HCT116 (cell line): ENCODE measurements at regions not wholly inside any gene's neighbourhood (a gene's known extent, or its start where the extent isn't known, plus 50 kb on each side); places are given as distances from the start of the nearest gene placed in this dataset.

Source experiments
- ATAC-seq: fragments of 200-7000 bp; cut with Tn5 transposase; 2 replicates; pipeline ENCODE4 v1.9.1; 2020; ENCODE audit warnings: mild to moderate bottlenecking, moderate library complexity
- BruUV-seq: library from RNA; stranded (reverse); fragments of 400-500 nt; replicated peaks from 2 replicates; lab custom pipeline; 2021; lab: Mats Ljungman, UMichigan
- CTCF ChIA-PET: fragments of 300-600 bp; sonication (Branson Sonifier 250); formaldehyde crosslinking; loops from one replicate; lab custom pipeline; 2021; ENCODE audit warnings: antibody characterized with exemption; lab: Charles Lee
- POLR2A ChIA-PET: fragments of 300-600, 350-600 bp; sonication (Branson Sonifier 250); formaldehyde crosslinking; loops from one replicate; lab custom pipeline; 2021; ENCODE audit warnings: antibody characterized with exemption; lab: Charles Lee
- RAD21 ChIA-PET, 2 experiments: fragments of 300-600 bp; sonication (Branson Sonifier 250); formaldehyde crosslinking; loops; one replicate each; lab custom pipeline; 2023; ENCODE audit warnings: low total read pairs in 2 of 2; ENCODE audit not compliant: uncharacterized antibody in 2 of 2, unreplicated experiment in 2 of 2, low non-redundant PET in 1 of 2; lab: Charles Lee
- DNase-seq: peaks from one replicate; pipeline ENCODE4 v3.0.0-alpha.2; 2010; ENCODE audit warnings: low read depth, low spot score
- H2AFZ ChIP-seq: fragments of 200-600 bp; shearing (Covaris generic), sonication (generic); 2 replicates; pipeline ENCODE4 v1.6.1; 2017; ENCODE audit warnings: low read depth, mixed run types, mixed read lengths, antibody characterized with exemption, low read length; ENCODE audit not compliant: poor library complexity, severe bottlenecking
- H3K27ac ChIP-seq: 2 replicates; pipeline ENCODE4 v1.5.1; 2012; ENCODE audit warnings: low read depth, low read length
- H3K27me3 ChIP-seq: fragments of 200-600 bp; sonication (generic); 2 replicates; pipeline ENCODE4 v1.6.1; 2016; ENCODE audit warnings: mixed run types, low read length, mixed read lengths; ENCODE audit not compliant: insufficient read depth
- H3K36me3 ChIP-seq, 2 experiments: fragments of 200-500 bp in 1 of 2; fragments of 200-600 bp in 1 of 2; sonication (Bioruptor generic) in 1 of 2; sonication (generic) in 1 of 2; 2 replicates each; pipeline versions ENCODE4 v1.5.1 to v1.6.1; 2014 to 2016; ENCODE audit warnings: low read length in 2 of 2, inconsistent platforms in 1 of 2, mixed read lengths in 1 of 2, mixed run types in 1 of 2; ENCODE audit not compliant: insufficient read depth in 2 of 2, control insufficient read depth in 1 of 2
- H3K4me1 ChIP-seq, 2 experiments: fragments of 200-600 bp in 1 of 2; sonication (generic) in 1 of 2; 2 replicates each; pipeline versions ENCODE4 v1.5.1 to v1.6.1; 2012 to 2017; ENCODE audit warnings: low read length in 2 of 2, inconsistent platforms in 1 of 2, mild to moderate bottlenecking in 1 of 2, mixed read lengths in 1 of 2, mixed run types in 1 of 2, moderate library complexity in 1 of 2; ENCODE audit not compliant: insufficient read depth in 2 of 2, control insufficient read depth in 1 of 2
- H3K4me2 ChIP-seq: fragments of 200-600 bp; sonication (generic); 2 replicates; pipeline ENCODE4 v1.6.1; 2017; ENCODE audit warnings: mixed run types, low read length, mixed read lengths
- H3K4me3 ChIP-seq, 2 experiments: fragments of 200-600 bp in 1 of 2; sonication (generic) in 1 of 2; replicated peaks in 1 of 2; 2 replicates each; pipeline ENCODE4 v1.5.1; 2011 to 2016; ENCODE audit warnings: low read length in 2 of 2, control low read depth in 1 of 2, low read depth in 1 of 2, mild to moderate bottlenecking in 1 of 2, mixed read lengths in 1 of 2, mixed run types in 1 of 2
- H3K79me2 ChIP-seq: fragments of 200-600 bp; sonication (generic); 2 replicates; pipeline ENCODE4 v1.6.1; 2017; ENCODE audit warnings: mild to moderate bottlenecking, mixed run types, low read length, moderate library complexity, mixed read lengths; ENCODE audit not compliant: insufficient read depth
- H3K9ac ChIP-seq: fragments of 200-600 bp; sonication (generic); 2 replicates; pipeline ENCODE4 v1.6.1; 2016; ENCODE audit warnings: low read length, mixed read lengths
- H3K9me2 ChIP-seq: fragments of 200-600 bp; sonication (generic), shearing (Covaris generic); 2 replicates; pipeline ENCODE4 v1.6.1; 2017; ENCODE audit warnings: mixed run types, mild to moderate bottlenecking, moderate library complexity; ENCODE audit not compliant: insufficient read depth
- H3K9me3 ChIP-seq, 2 experiments: fragments of 200-500 bp in 1 of 2; fragments of 200-600 bp in 1 of 2; sonication (Bioruptor generic) in 1 of 2; sonication (generic) in 1 of 2; 2 replicates each; pipeline ENCODE4 v1.6.1; 2014 to 2017; ENCODE audit warnings: low read length in 2 of 2, mixed read lengths in 2 of 2, inconsistent platforms in 1 of 2, low read depth in 1 of 2, mild to moderate bottlenecking in 1 of 2, mixed run types in 1 of 2, moderate library complexity in 1 of 2; ENCODE audit not compliant: control insufficient read depth in 1 of 2, insufficient read depth in 1 of 2
- H4K20me1 ChIP-seq: fragments of 200-600 bp; sonication (generic), shearing (Covaris generic); 2 replicates; pipeline ENCODE4 v1.6.1; 2017; ENCODE audit warnings: mixed run types, mild to moderate bottlenecking, moderate library complexity; ENCODE audit not compliant: insufficient read depth
- CTCF ChIP-seq, 3 experiments: fragments of 200-600 bp in 1 of 3; sonication (generic) in 1 of 3; IDR thresholded peaks in 2 of 3; conservative IDR thresholded peaks in 1 of 3; 2 replicates each; pipeline ENCODE4 v1.5.1; 2012 to 2017; ENCODE audit warnings: low read depth in 2 of 3, low read length in 2 of 3, antibody characterized with exemption in 1 of 3, borderline replicate concordance in 1 of 3, control low read depth in 1 of 3, mild to moderate bottlenecking in 1 of 3, mixed read lengths in 1 of 3, mixed run types in 1 of 3, moderate library complexity in 1 of 3; ENCODE audit not compliant: insufficient read depth in 1 of 3
- ELF1 ChIP-seq: IDR thresholded peaks from 2 replicates; pipeline ENCODE4 v1.6.1; 2012; ENCODE audit warnings: low read depth, borderline replicate concordance
- POLR2A ChIP-seq: IDR thresholded peaks from 2 replicates; pipeline ENCODE4 v1.7.0; 2011; ENCODE audit warnings: borderline replicate concordance; ENCODE audit not compliant: insufficient read depth, insufficient read length; ENCODE audit errors: extremely low read depth
- RAD21 ChIP-seq: IDR thresholded peaks from 2 replicates; pipeline ENCODE4 v1.6.1; 2012; ENCODE audit warnings: low read depth, mild to moderate bottlenecking
- REST ChIP-seq: IDR thresholded peaks from 2 replicates; pipeline ENCODE4 v1.6.1; 2012; ENCODE audit warnings: low read depth
- YY1 ChIP-seq: IDR thresholded peaks from 2 replicates; pipeline ENCODE4 v1.6.1; 2011; ENCODE audit warnings: low read length, low read depth, moderate library complexity, mild to moderate bottlenecking; ENCODE audit not compliant: insufficient replicate concordance; ENCODE audit errors: extremely low read depth
- intact Hi-C: fragments of 100-400 bp; cut with micrococcal nuclease; formaldehyde crosslinking; loops from 2 replicates; pipeline ENCODE4 v1.10.0; 2022
- TF ChIP-seq, protein P1 (sequence below): IDR thresholded peaks from 2 replicates; pipeline ENCODE4 v1.6.1; 2011; ENCODE audit warnings: mild to moderate bottlenecking, low read length, moderate library complexity; ENCODE audit not compliant: insufficient replicate concordance; ENCODE audit errors: extremely low read depth

DNA sequence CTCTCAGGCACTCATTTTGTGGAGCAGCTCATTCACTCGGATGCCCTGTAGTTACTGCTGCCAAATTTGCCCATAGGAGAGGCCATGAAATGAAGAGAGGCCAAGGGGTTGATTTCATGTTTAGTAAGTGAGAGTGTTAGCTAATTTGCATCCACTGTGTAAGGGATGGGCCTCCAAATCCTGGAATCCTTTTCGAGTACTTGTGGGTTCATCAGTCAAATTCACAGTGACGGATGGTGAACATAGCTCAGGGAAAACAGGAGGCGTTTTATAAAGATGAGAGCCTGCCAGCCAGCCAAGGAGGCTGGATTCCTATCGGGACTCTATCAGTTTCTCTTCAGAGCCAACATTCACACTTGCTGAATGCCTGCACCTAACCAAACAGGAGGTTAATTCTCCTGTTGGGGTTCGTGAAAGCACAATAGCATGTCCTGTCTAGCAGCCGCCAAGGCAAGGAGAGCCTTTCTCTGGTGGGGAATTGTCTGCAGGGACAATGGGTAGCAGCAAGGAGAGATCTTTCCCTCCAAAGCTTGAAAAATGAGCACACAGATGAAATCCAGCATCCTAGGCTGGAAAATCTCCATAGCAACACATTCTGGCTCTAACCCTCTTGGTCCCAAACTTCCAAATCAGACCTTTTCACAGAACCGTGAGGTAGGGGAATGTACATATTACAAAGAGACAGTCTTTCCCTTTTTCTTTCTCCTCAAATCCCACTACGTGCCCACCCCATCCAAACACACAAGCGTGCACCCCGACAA, 231.4 kb upstream of the ECI2 start:
- DNase-seq: no peak
- H3K27me3 ChIP-seq: no peaks in the 10 kb centered on the region
- H2AFZ ChIP-seq: no peak overlapping the region
- no peak for TF ChIP-seq REST
- no peak for TF ChIP-seq POLR2A
- TF ChIP-seq YY1: no peak
- TF ChIP-seq ELF1: no peak
- RAD21 ChIA-PET: no interaction called here
- POLR2A ChIA-PET: no interaction called here
- no peak overlapping the region for H3K4me3 ChIP-seq
- no peaks in the 10 kb centered on the region for H4K20me1 ChIP-seq
- no peak overlapping the region for H3K9ac ChIP-seq
- no peak overlapping the region for H3K27ac ChIP-seq
- H3K9me2 ChIP-seq: no peaks in the 10 kb centered on the region
- H3K4me1 ChIP-seq: peaks cover 0 to 21% of the 10 kb centered on the region in 2 experiments; a peak in 1 of 4 replicates
- no peaks in the 10 kb centered on the region for H3K9me3 ChIP-seq
- no peaks in the 10 kb centered on the region for H3K79me2 ChIP-seq
- intact Hi-C loops: no loop called here
- CTCF ChIA-PET: no interaction called here
- no TSS peak for BruUV-seq
- no peaks in the 10 kb centered on the region for H3K36me3 ChIP-seq
- H3K4me2 ChIP-seq: no peak overlapping the region
- ATAC-seq: no peak

GRCh38 chr6:4365686-4366085, 230.3 kb upstream of the ECI2 start:
- Histone ChIP-seq H3K4me1 (peaks cover 0 to 12% of the 10 kb centered on the region in 2 experiments; a peak in 1 of 4 replicates), H3K9me3 (no peaks in the 10 kb centered on the region), H3K9ac (no peak overlapping the region), H3K4me2 (no peak overlapping the region), H2AFZ (no peak overlapping the region), H4K20me1 (no peaks in the 10 kb centered on the region), H3K9me2 (no peaks in the 10 kb centered on the region), H3K27me3 (no peaks in the 10 kb centered on the region), H3K79me2 (no peaks in the 10 kb centered on the region), H3K27ac (no peak overlapping the region), H3K4me3 (no peak overlapping the region), H3K36me3 (no peaks in the 10 kb centered on the region)
- ChIA-PET CTCF (no interaction called here), POLR2A (no interaction called here), RAD21 (no interaction called here)
- DNase-seq (no peak), ATAC-seq (no peak)
- intact Hi-C loops: no loop called here
- no TSS peak for BruUV-seq
- TF ChIP-seq RAD21: no peak
- no peak for TF ChIP-seq CTCF (IDR thresholded peaks at IDR 0.05 in 2 of 3, conservative IDR thresholded peaks at IDR 0.05 in 1 of 3; ENCODE audit: borderline replicate concordance in 1 of 3, insufficient read depth in 1 of 3, low read depth in 2 of 3, low read length in 2 of 3)
- TF ChIP-seq, protein P1, sequence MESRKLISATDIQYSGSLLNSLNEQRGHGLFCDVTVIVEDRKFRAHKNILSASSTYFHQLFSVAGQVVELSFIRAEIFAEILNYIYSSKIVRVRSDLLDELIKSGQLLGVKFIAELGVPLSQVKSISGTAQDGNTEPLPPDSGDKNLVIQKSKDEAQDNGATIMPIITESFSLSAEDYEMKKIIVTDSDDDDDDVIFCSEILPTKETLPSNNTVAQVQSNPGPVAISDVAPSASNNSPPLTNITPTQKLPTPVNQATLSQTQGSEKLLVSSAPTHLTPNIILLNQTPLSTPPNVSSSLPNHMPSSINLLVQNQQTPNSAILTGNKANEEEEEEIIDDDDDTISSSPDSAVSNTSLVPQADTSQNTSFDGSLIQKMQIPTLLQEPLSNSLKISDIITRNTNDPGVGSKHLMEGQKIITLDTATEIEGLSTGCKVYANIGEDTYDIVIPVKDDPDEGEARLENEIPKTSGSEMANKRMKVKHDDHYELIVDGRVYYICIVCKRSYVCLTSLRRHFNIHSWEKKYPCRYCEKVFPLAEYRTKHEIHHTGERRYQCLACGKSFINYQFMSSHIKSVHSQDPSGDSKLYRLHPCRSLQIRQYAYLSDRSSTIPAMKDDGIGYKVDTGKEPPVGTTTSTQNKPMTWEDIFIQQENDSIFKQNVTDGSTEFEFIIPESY: no peak
